Right renal cortex interstitium (tissue), 3 donors: ENCODE measurements at regions not wholly inside any gene's neighbourhood (a gene's known extent, or its start where the extent isn't known, plus 50 kb on each side); places are given as distances from the start of the nearest gene placed in this dataset.

ENCODE experiments used
- DNase-seq, 3 donors: peaks; one replicate each; pipeline ENCODE4 v3.0.0-alpha.2; 2013; ENCODE audit warnings: low read depth in 3 of 3, low spot score in 2 of 3

DNA sequence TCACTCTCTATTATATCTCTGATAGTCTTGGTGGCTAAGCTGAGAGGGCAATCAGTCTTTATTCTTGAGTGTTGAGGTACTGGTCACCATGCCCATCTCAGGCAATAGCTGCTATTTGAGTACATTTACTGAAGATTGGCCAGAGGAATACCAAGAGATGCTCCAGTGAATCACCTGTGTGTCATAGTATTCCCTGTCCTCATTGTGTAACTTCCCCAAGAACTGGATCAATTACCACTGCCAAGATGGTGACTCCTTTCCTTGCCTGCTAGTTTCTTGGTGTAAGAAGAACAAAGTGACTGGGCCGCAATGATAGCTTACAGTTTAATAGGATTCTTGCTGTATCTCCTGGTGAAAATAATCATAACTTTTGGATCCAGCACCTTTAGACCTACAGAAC is 418.7 kb upstream of the KIF2A start:
- no peak for DNase-seq

DNA sequence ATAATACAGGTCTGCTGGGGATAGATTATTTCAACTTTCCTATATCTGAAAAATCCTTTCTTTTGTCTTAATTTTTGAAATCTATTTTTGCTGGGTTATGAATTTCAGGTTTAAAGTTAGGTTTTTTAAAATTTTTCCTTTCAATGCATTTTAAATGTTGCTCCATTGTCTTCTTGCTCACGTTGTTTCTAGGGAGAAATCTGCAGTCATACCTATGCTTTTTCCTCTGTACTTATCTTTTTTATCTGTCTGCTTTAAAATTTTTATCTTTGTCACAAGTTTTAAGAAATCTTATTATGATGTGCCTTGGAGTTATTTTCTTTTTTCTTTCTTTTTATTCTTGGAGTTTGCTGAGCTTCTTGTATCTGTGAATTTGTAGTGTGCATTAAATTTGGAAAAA is 412.0 kb upstream of the KIF2A start:
- no peak for DNase-seq

DNA sequence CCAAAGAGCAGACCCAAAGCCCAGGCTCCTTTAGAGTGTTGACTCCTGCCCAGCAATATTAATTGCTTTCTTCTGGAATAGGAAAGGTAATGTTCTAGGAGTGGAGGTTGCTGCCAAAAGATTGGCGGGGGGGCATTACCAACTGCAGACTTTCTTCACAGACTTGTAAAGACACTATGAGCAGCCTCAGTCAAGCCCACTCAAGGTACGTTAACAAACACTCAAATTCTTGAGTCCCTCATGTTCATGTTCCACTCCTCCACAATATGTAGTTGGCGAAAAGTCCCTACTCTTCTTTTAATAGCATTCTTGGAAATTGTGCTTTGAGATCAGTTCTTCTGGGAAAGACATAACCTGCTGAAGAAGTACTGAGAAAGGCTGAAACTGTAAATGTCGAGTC is 409.2 kb upstream of the KIF2A start:
- no peak for DNase-seq

DNA sequence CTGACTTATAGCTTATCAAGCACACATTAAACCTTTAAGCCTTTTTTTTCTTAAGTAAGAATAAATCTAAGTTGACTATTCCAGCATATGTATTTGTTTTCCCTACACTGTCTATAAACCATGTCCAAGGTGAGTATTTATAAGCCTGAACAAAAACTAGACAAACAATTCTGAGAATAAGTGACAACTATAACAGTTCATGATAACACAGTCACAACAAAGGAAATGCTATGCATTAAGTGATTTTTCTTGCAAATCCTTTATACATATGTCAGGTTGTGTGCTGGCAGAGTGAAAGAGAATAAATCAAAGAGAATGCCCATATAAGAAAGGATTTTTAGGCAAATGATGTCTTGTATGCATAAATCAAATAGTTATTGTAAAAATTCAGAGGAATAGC is 408.8 kb upstream of the KIF2A start:
- DNase-seq: no peak

DNA sequence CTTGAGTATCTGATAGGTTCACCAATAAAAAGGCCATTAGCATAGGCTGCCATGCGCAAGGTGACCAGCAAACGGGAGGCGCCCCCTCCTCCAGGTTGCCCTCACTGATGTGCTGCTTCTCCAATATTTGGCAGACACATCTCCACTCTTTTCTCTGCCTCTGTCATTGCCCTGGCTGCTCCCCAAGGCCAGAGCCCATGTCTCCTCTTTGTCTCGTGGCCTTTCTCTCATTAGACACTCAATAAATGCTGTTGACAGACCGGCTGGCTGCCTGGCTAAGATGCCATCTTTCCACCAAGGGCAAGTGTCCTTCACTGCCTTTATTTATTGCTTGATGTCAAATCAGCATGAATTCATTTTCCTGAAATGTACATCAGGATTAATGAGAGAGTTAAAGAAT is 404.0 kb upstream of the KIF2A start:
- DNase-seq: no peak

DNA sequence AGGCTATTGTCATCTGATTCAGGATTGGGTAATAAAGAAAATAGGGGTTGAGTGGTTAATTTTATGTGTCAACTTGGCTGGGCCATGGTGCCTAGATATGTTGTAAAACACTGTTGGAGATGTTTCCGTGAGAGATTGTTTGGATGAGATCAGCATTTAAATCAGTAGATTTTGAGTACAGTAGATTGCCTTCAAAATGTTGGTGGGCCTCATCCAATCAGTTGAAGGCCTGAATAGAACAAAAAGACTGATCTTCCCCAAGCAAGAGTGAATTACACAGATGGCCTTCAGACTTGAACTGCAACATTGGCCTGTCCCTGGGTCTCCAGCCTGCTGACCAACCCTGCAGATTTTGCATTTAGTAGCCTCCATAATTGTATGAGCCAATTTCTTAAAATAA is 401.3 kb upstream of the KIF2A start:
- no peak for DNase-seq

DNA sequence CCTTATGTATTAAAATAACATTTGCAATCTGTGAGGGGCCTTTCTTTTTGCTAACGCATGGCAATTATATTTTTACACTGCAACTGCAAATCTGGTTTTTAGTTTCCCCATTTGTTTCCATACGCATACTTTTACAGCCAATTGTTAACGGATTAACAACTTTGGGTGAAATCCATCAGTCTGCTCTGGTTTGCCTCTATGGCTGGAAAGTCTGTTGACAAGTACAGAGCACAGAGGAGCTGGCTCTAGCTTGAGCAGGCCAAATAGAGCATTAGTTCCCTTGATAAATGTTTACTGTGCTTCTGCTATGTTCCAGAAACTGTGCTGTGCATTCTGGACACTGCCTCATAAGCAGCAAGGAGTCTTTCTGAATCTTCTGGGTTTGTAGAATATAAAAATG is 400.4 kb upstream of the KIF2A start:
- DNase-seq: no peak

DNA sequence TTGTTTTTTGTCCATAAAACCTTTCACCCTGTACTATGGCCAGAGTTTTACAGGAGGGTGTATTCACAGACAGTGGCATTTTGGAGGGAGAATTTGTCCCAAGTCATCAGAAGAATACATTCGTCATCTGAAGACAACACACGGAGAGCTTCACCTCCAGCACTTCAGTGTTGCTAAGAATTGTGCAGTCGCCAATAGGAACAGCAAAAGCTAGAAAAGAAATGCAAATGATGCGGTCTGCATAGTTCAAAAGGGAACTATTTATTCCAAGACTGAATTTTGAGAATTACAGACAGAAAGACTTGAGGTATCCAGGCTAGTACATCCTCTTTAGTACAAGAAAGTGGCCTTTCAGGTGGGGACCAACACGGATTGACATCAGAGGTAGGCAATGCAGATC is 399.2 kb upstream of the KIF2A start:
- DNase-seq: no peak

DNA sequence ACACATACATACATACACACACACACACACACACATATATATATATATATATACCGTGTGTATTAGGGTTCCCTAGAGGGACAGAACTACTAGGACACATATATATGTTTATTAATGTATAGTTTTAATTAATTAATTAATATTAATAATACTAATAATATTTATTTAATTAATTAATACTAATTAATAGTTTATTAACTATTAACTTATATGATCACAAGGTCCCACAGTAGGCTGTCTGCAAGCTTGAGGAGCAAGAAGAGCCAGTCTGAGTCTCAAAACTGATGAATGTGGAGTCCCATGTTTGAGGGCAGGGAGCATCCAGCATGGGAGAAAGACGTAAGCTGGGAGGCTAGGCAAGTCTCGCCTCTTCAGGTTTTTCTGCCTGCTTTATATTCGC is 398.0 kb upstream of the KIF2A start:
- DNase-seq: no peak

DNA sequence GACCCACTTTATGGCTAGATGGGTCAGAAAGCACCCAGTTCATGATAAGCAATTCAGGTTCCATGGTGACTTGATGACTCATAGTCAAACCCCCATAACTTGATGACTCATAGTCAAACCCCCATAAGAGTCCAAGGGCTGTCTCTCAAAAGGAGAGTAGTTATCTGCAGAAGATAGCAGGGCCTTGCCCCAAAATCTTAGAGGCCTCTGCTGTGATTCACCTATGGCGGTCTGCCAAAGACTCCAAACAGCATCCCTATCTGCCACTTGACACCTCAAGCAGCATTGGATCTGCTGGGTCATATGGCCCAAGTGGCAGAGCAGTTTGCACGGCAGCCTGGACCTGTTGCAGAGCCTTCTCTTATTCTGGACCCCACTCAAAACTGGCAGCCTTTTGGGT is 395.2 kb upstream of the KIF2A start:
- no peak for DNase-seq

DNA sequence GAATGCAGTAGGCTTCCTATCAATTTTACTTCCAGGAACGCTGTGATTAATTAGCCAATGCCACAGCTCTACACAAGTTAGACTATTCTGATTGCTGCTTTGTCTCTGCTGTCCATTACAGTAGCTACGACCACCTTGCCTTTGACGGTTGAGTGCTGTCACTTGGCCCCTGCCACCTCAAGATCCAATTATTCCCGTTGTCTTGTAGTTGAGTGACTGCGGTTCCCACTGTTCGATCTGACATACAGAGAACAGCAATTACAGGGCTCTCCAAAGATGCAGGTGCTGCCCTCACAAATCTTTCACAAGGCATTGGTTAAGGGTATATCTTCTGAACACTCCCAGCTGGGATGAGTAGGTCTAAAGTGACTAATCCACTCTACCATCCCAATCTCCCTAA is 393.4 kb upstream of the KIF2A start:
- DNase-seq: no peak

DNA sequence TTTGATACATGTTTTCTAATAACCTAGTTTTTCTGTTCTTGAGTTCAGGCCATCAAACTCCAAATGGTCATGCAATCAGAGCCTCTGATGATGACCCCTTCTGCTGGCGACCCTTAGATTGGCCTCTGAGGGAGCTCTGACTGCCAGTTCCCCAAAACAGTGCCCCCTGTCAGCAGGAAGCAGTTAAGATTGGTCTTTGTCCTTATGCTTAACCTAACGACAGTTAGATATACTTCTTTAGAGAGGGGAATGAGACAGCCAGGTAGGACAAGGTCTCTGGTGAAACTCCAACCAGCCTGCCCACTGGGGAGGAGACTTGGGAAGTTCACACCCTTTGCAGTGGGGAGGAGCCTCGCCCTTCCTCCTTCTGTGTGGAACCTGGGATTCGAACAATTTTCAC is 390.4 kb upstream of the KIF2A start:
- no peak for DNase-seq

DNA sequence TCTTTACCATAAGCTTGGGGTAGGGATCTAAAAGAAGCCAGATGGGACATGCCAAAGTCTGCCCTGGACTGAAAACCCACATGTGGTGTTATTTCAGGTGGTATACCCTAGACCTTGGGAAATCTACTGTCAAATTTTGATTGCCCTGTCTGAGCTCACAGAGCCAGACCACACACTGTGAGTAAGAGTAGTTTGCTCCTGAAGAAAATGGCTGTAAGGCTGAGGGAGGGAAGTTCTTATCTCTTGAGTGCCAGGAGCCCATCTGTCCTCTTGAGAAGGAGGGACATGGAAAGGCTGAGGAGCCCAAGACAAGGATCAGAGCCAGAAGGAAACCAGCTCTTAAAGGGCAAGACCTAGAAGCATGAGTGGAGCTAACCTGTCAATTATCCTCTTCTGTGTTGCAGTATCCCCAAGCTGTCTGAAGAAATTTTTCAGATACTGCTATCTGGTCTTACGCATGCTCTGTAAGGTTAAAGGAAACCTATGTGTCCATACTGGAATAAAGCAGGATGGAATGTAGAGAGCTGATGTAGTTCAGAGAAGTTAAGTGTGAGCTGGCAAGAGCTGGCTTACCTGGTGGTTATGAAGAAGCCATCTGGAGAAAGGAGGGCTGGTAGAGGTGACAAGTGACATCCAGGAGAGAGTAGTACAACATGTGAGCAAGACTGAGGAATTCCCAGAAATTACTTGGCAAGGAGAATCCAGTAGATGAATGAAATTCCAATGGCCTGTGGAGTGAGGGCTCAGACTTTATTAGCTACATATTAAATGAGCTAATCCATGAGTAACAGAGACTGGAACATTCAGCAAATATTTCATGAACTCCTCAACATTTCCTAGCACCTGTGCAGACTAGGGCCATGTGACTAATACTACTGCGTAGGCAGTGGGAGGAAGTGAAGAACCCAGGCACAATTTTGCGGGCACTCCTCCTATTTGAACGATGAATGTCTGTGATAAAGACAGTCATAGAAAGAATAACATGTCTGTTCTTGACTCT is 389.1 kb upstream of the KIF2A start:
- DNase-seq: no peak

DNA sequence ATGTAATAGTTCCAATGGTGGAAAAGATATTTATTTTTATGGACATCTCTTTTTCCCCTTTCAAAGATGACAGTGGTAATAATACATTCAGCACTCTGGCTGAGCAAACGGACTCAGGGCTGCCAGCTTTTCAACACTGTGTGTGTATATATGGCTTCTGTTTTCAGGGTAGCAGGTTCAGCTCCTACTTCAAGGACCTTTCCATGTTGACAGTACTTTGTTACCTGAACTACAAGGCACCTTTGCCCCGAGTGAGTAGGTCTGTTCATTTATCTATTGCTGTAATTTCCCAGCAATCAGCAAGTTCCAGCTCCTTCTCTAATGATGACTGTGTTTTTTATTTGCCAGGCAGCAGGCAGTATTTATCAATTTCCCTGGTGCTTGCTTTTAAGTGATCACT is 387.4 kb upstream of the KIF2A start:
- no peak for DNase-seq

DNA sequence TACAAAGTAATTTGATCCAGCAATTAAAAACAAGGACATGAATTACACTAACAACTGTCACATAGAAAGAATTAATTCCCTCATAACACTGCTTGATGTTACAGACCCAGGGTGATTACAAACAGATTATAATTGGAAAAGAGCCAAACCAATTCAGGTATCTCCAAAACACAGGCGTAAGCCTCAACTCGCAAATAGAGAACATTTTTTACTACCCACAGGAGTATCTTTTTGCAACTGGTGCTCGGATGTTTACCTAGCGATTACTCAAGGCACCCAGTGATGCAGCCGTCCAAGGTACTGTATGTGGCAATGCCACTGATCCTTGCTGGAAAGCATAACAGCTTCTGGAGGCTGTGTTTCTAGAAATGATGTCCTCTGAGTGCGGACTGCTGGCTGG is 386.1 kb upstream of the KIF2A start:
- DNase-seq: no peak

DNA sequence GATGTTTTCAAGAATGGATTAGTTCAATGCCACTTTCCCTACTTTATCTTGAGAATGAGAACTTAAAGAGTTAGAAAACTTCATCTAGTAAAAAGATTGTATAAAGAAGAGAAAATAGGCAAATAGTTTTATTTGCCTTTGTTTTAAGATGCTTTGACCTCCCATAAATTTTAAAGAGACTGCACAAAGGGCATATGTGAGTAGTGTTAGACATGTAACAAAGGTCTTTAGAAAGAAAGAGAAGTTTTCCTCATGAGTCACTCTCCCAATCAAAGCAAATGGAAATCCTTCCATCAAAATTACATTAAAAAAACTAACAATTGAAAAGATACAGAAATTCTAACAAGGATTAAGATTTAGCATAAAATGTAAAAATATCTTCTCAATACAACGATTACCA is 381.8 kb upstream of the KIF2A start:
- no peak for DNase-seq

DNA sequence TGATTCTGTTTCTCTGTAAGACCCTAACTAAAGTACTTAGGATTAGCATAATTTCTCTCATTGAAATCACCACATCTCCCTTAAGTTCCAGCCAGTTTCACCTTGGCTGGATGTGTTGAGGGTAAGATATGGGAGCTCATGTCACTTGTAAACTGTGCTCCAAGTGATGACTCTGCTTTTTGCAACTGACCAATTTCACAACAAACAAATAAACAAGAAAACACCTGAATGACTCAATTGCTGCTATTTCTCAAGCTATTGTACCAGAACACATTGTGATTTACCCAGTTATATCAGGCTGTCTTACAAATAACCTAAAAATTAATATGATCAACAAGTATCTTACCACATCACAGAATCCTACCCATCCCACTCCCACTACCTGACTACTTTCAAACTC is 379.1 kb upstream of the KIF2A start:
- DNase-seq: no peak

DNA sequence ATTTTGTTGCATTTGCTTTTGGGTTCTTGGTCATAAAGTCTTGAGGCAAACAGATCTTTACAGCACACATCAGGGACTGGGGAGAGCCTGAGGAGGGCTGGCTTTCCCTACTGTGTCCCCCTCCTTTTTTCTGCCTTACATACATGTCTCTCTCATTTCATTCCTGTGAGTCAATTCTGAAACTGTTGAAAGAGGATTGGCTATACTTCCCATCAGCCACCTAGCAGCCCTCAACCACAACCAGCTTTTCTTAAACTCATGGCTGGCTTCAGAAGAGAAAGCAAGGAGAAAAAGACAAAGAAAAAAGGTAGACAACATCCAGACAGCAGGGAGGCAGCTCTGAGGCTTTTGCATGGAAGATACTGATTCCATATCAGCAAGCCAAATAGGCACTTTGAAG is 374.8 kb upstream of the KIF2A start:
- no peak for DNase-seq

DNA sequence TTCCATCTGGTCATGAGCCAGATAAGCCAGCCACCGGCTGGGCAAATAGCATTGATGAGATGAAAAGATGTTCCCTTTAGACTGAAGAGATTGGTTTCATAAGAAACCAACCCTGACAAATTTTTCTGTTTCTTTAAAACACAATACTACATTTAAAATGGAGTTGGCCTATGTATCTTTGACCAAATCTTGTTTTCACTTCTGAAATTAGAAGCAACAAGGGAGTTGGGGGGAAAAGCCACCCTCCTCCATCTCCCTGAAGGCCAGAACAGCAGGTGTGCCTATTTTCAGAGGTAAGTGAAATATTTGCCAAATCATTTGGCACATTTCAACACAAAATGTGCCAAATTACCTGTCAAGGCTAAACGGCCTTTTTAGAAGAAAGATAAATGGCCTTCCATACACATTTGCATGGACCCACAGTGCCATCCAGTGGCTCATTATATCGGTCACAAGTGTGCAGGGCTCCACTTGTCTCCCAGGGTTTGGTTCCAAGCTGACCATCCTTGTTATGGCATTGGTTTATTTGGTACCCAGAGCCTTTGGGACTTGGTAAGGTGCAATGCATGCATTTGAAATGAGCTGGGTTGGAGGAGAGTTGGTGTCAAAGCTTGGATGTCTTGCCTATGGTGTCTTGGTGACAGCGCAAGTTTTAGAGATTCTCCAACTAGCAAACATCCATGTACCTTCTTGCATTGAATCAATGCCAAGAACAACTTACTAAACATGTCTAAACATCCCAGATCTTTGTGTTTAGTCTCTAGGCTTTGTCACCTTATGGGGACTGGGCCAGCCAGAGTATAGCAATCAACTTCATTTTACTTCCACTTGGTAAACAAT is 372.0 kb upstream of the KIF2A start:
- peak; percentile 29 to 37 (median 36) for DNase-seq

DNA sequence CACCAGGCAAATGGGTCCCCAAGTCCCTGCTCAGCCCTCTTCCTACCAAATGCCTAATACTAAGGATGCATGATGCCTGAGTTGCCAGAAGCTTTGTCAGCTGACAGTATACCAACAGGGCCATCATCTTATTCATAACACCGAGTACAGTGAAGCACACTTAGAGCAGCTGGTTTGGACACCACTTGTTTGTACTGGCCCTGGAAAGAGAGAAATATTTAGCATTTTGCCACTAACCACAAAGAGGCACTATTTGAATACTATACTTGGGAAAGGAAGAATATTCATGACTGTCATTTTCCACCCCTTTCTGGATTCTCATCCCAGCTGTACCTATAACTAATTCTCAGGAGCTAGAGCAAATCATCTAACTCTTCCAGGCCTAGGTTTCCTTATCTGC is 364.4 kb upstream of the KIF2A start:
- DNase-seq: no peak

DNA sequence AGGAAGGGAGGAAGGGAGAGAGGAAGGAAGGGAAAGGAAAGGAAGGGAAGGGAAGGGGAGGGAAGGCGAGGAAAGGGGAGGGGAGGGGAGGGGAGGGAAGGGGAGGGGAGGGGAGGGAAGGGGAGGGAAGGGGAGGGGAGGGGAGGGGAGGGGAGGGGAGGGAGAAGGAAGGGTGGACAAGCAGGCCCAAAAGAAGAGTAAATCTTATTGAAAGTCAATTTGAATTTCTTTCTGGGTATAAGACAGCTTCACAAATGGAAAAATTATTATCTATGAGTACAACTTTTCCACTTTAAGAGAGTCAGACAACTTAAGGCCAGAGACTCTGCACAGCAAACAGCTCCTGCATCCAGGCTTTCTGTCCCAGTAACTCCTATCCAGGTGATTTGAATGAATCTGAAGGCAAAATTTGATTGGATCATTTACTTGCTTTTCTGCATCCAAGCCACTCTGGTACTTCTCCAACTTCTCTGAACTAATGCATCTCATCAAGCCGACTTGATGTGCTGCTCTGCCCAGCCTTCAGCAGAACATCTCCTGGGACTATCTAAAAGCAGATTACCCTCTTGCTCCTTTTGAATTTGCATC is 363.4 kb upstream of the KIF2A start:
- DNase-seq: no peak

DNA sequence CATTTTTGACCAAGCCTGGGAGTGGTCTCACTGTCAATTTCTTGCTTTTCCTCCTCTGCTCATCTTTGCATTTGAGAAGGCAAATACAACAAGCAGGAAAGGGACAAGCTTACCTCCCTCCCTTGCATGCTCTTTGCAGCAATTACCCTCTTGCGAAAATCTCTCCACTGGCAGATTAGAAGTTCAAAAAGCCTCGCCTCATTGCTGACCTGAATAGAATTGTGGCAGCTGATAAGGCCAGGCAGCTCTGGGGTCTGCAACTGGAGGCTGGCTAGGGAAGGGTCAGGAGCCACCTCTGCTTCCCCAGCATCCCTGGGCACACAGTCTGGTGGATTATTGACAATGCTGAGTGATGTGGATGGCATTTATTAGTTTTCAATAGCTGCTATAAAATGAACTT is 362.3 kb upstream of the KIF2A start:
- DNase-seq: no peak
